BE2C (cell line): ENCODE measurements at regions not wholly inside any gene's neighbourhood (a gene's known extent, or its start where the extent isn't known, plus 50 kb on each side); places are given as distances from the start of the nearest gene placed in this dataset.

Source experiments
- DNase-seq: peaks from one replicate; pipeline ENCODE4 v3.0.0-alpha.2; 2020
- H3K27me3 ChIP-seq: fragments of 250-450 bp; sonication (Bioruptor Pico); 2 replicates; pipeline ENCODE4 v1.5.1; 2020; ENCODE audit warnings: mild to moderate bottlenecking
- H3K36me3 ChIP-seq: fragments of 250-450 bp; sonication (Bioruptor Pico); 2 replicates; pipeline ENCODE4 v1.5.1; 2020; ENCODE audit warnings: mild to moderate bottlenecking
- H3K4me1 ChIP-seq: fragments of 250-450 bp; sonication (Bioruptor Pico); 2 replicates; pipeline ENCODE4 v1.5.1; 2020
- H3K4me3 ChIP-seq: 2 replicates; pipeline ENCODE4 v1.5.1; 2011; ENCODE audit warnings: low read depth, low read length
- H3K9me3 ChIP-seq: fragments of 250-450 bp; sonication (Bioruptor Pico); 2 replicates; pipeline ENCODE4 v1.5.1; 2020
- TF ChIP-seq, protein P1 (sequence below): IDR thresholded peaks from 2 replicates; pipeline ENCODE4 v1.5.1; 2012; ENCODE audit warnings: mild to moderate bottlenecking, low read depth, low read length

DNA sequence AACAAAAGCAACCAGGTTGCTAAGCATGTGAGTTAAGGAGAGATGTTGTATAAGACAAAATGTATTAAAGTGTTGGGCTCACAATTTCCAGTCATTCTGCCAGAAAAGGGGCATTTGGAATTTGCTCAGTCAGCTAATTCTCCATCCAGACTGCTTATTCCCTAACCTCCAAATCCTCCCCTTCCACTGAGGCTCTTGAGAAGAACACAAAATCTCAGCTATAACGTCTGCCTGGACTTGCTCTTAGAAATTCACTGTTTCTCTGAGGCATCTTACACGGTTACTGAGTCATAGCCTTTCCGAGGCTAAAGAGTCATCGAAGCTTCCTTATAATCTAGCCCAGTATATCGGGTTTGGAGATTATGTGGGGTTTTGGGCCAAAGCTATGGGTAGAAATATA, 548.2 kb upstream of the ADGRL4 start:
- no peak overlapping the region for H3K4me3 ChIP-seq
- no peaks in the 10 kb centered on the region for H3K9me3 ChIP-seq
- H3K36me3 ChIP-seq: no peaks in the 10 kb centered on the region
- H3K4me1 ChIP-seq: no peaks in the 10 kb centered on the region
- TF ChIP-seq, protein P1, sequence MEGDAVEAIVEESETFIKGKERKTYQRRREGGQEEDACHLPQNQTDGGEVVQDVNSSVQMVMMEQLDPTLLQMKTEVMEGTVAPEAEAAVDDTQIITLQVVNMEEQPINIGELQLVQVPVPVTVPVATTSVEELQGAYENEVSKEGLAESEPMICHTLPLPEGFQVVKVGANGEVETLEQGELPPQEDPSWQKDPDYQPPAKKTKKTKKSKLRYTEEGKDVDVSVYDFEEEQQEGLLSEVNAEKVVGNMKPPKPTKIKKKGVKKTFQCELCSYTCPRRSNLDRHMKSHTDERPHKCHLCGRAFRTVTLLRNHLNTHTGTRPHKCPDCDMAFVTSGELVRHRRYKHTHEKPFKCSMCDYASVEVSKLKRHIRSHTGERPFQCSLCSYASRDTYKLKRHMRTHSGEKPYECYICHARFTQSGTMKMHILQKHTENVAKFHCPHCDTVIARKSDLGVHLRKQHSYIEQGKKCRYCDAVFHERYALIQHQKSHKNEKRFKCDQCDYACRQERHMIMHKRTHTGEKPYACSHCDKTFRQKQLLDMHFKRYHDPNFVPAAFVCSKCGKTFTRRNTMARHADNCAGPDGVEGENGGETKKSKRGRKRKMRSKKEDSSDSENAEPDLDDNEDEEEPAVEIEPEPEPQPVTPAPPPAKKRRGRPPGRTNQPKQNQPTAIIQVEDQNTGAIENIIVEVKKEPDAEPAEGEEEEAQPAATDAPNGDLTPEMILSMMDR: no peak
- no peaks in the 10 kb centered on the region for H3K27me3 ChIP-seq
- DNase-seq: no peak

DNA sequence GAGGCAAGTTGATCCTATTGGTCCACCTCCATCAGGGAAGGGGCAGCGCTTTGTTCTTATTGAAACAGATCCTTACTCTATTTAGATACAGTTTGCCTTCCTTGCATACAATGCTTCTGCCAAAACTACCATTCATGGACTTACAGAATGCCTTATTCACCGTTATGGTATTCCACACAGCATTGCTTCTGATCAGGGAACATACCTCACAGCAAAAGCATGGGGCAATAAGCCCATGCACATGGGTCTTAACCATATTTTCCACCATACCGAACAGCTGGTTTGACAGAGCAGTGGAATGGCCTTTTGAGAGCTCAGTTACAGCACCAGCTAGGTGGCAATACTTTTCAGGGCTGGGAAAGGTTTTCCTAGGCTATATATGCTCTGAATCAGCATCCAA, 544.8 kb upstream of the ADGRL4 start:
- Histone ChIP-seq H3K9me3 (no peaks in the 10 kb centered on the region), H3K36me3 (no peaks in the 10 kb centered on the region), H3K4me1 (no peaks in the 10 kb centered on the region), H3K4me3 (no peak overlapping the region), H3K27me3 (no peaks in the 10 kb centered on the region)
- DNase-seq: no peak
- TF ChIP-seq, protein P1: no peak

DNA sequence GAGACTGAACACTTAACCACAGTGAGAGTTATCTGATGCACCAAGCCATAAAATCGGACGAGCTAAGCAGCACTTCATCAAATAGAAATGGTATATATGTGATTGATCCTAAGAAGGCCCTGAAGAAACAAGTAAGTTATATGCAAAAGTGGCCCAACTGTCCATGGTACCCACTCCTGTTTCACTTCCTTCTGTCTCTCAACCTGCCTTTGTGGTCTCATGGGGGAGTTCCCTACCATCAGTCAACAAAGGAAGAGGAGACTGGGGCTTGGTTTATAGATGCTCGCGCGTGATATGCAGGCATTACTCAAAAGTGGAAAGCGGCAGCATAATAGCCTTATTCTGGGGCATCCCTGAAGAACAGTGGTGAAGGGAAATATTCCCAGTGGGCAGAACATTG, 543.9 kb upstream of the ADGRL4 start:
- no peak for DNase-seq
- TF ChIP-seq, protein P1: no peak
- Histone ChIP-seq H3K4me1 (no peaks in the 10 kb centered on the region), H3K36me3 (no peaks in the 10 kb centered on the region), H3K9me3 (no peaks in the 10 kb centered on the region), H3K4me3 (no peak overlapping the region), H3K27me3 (no peaks in the 10 kb centered on the region)

DNA sequence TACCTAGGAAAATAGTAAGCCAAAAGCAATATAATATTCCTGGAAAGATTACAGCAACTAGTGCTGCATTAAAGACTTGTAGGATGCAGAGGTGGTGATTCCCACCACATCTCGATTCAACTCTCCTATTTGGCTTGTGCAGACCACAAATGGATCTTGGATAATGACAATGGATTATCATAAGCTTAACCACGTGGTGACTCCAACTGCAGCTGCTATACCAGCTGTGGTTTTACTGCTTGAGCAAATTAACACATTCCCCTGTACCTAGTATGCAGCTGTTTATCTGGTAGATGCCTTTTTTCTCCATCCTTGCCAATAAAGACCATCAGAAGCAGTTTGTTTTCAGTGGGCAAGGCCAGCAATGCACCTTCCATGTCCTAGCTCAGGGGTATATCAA, 542.7 kb upstream of the ADGRL4 start:
- TF ChIP-seq, protein P1: no peak
- Histone ChIP-seq H3K36me3 (no peaks in the 10 kb centered on the region), H3K4me1 (no peaks in the 10 kb centered on the region), H3K27me3 (no peaks in the 10 kb centered on the region), H3K4me3 (no peak overlapping the region), H3K9me3 (no peaks in the 10 kb centered on the region)
- no peak for DNase-seq

DNA sequence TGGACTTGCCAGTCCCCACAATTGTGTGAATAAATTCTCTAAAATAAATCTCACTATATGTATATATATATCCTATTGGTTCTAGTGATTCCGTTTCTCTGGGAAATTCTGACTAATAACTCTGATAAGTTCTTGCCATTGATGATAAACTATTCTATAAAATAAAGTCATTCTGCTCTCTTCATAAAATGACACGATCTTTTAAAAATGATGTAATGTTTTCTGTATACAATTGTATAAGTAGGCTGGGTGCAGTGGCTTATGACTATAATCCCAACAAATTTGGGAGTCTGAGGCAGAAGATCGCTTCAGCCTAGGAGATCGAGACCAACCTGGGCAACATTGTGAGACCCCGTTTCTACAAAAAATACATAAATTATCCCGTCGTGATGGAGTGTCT, 541.0 kb upstream of the ADGRL4 start:
- Histone ChIP-seq H3K36me3 (no peaks in the 10 kb centered on the region), H3K4me3 (no peak overlapping the region), H3K27me3 (no peaks in the 10 kb centered on the region), H3K4me1 (no peaks in the 10 kb centered on the region), H3K9me3 (no peaks in the 10 kb centered on the region)
- DNase-seq: no peak
- TF ChIP-seq, protein P1: no peak

DNA sequence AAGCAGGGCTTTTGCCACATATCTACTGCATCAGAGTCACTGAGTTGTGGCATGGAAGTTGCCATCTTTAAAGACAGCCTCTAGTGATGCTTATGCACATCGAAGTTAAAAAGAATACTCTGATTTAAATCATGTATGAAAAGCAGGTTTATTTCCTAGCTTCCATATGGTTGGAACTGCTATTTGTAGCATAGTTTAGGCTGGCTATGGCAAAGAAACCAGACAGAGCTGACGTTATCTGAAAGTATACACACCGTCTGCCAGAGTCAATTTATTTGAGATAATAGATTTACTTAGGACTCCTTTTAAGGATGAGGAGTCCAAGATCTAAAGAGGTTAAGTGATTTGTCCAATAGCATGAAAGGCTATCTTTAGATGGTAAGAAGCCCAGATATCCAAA, 536.9 kb upstream of the ADGRL4 start:
- DNase-seq: no peak
- Histone ChIP-seq H3K27me3 (no peaks in the 10 kb centered on the region), H3K36me3 (no peaks in the 10 kb centered on the region), H3K4me3 (no peak overlapping the region), H3K4me1 (no peaks in the 10 kb centered on the region), H3K9me3 (no peaks in the 10 kb centered on the region)
- TF ChIP-seq, protein P1: no peak
